HEK293 (cell line): ENCODE measurements at regions not wholly inside any gene's neighbourhood (a gene's known extent, or its start where the extent isn't known, plus 50 kb on each side); places are given as distances from the start of the nearest gene placed in this dataset.

Experiments used
- IKZF3 ChIP-seq: fragments of 450-650 bp; IDR thresholded peaks from 2 replicates; pipeline ENCODE4 v1.5.0; 2018; ENCODE audit warnings: missing biosample characterization, mild to moderate bottlenecking, missing genetic modification characterization, moderate library complexity
- ZNF157 ChIP-seq: fragments of 450-650 bp; formaldehyde crosslinking; IDR thresholded peaks from 2 replicates; pipeline ENCODE4 v1.5.1; 2016; ENCODE audit warnings: missing biosample characterization, missing genetic modification characterization
- ZNF169 ChIP-seq: fragments of 450-650 bp; formaldehyde crosslinking; IDR thresholded peaks from 2 replicates; pipeline ENCODE4 v1.5.1; 2016; ENCODE audit warnings: missing biosample characterization, missing genetic modification characterization
- ZNF530 ChIP-seq: fragments of 450-650 bp; formaldehyde crosslinking; IDR thresholded peaks from 2 replicates; pipeline ENCODE4 v1.5.1; 2016; ENCODE audit warnings: low read depth, missing biosample characterization, missing genetic modification characterization
- ZNF776 ChIP-seq: fragments of 450-650 bp; formaldehyde crosslinking; IDR thresholded peaks from 2 replicates; pipeline ENCODE4 v1.5.0; 2017; ENCODE audit warnings: missing biosample characterization, missing genetic modification characterization, borderline replicate concordance
- TF ChIP-seq, protein P1 (sequence below): fragments of 450-650 bp; formaldehyde crosslinking; IDR thresholded peaks from 2 replicates; pipeline ENCODE4 v1.5.1; 2016; ENCODE audit warnings: missing biosample characterization, missing genetic modification characterization
- TF ChIP-seq, protein P2 (sequence below): fragments of 450-650 bp; formaldehyde crosslinking; IDR thresholded peaks from 2 replicates; pipeline ENCODE4 v1.5.1; 2016; ENCODE audit warnings: missing biosample characterization, missing genetic modification characterization

DNA sequence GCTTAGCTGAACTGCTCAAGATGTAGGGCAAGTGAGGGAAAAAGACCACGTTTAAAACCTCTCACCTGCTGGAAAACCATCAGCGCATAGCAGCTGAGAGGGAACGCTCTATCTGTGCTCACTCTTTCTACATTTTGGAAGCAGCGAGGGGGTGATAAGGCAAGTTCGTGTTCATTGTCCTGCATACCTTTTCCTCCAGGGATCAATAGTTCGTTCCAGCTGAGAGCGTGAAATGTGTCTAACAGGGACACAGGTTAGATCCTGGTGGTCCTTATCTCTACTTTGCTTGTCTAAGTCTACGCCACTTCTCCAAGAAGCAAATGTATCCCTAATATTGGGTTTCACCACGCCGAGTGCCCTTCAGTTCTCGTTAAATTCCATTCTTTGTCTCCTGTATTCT is 183.5 kb upstream of the ZFHX3 start:
- TF ChIP-seq ZNF169 (tag by site-specific recombination), result no peak
- TF ChIP-seq, protein P1, sequence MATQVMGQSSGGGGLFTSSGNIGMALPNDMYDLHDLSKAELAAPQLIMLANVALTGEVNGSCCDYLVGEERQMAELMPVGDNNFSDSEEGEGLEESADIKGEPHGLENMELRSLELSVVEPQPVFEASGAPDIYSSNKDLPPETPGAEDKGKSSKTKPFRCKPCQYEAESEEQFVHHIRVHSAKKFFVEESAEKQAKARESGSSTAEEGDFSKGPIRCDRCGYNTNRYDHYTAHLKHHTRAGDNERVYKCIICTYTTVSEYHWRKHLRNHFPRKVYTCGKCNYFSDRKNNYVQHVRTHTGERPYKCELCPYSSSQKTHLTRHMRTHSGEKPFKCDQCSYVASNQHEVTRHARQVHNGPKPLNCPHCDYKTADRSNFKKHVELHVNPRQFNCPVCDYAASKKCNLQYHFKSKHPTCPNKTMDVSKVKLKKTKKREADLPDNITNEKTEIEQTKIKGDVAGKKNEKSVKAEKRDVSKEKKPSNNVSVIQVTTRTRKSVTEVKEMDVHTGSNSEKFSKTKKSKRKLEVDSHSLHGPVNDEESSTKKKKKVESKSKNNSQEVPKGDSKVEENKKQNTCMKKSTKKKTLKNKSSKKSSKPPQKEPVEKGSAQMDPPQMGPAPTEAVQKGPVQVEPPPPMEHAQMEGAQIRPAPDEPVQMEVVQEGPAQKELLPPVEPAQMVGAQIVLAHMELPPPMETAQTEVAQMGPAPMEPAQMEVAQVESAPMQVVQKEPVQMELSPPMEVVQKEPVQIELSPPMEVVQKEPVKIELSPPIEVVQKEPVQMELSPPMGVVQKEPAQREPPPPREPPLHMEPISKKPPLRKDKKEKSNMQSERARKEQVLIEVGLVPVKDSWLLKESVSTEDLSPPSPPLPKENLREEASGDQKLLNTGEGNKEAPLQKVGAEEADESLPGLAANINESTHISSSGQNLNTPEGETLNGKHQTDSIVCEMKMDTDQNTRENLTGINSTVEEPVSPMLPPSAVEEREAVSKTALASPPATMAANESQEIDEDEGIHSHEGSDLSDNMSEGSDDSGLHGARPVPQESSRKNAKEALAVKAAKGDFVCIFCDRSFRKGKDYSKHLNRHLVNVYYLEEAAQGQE (tag by site-specific recombination), result no peak
- TF ChIP-seq, protein P2, sequence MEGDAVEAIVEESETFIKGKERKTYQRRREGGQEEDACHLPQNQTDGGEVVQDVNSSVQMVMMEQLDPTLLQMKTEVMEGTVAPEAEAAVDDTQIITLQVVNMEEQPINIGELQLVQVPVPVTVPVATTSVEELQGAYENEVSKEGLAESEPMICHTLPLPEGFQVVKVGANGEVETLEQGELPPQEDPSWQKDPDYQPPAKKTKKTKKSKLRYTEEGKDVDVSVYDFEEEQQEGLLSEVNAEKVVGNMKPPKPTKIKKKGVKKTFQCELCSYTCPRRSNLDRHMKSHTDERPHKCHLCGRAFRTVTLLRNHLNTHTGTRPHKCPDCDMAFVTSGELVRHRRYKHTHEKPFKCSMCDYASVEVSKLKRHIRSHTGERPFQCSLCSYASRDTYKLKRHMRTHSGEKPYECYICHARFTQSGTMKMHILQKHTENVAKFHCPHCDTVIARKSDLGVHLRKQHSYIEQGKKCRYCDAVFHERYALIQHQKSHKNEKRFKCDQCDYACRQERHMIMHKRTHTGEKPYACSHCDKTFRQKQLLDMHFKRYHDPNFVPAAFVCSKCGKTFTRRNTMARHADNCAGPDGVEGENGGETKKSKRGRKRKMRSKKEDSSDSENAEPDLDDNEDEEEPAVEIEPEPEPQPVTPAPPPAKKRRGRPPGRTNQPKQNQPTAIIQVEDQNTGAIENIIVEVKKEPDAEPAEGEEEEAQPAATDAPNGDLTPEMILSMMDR (tag by site-specific recombination), result no peak
- TF ChIP-seq IKZF3 (tag by site-specific recombination), result no peak
- TF ChIP-seq ZNF157, result no peak
- no peak for TF ChIP-seq ZNF530
- no peak for TF ChIP-seq ZNF776 (tag by site-specific recombination)
